GM12865 (cell line): ENCODE measurements at regions not wholly inside any gene's neighbourhood (a gene's known extent, or its start where the extent isn't known, plus 50 kb on each side); places are given as distances from the start of the nearest gene placed in this dataset.

Experiments used
- DNase-seq: peaks from one replicate; pipeline ENCODE4 v3.0.0; 2010; ENCODE audit warnings: low read depth
- H3K4me3 ChIP-seq: 2 replicates; pipeline ENCODE4 v1.5.1; 2011; ENCODE audit warnings: mild to moderate bottlenecking, low read depth, low read length, control low read depth
- CTCF ChIP-seq: IDR thresholded peaks from 2 replicates; pipeline ENCODE4 v1.5.1; 2011; ENCODE audit warnings: low read length, control low read depth, low read depth, inconsistent platforms; ENCODE audit not compliant: insufficient read depth; ENCODE audit errors: missing control alignments

- no peak overlapping the region for H3K4me3 ChIP-seq
- DNase-seq, result no peak
- no peak for TF ChIP-seq CTCF
Measured at GRCh38 chr14:22456998-22457594, 131.9 kb downstream of the DAD1 start.

- H3K4me3 ChIP-seq, result no peak overlapping the region
- DNase-seq, result no peak
- no peak for TF ChIP-seq CTCF
Measured at GRCh38 chr14:22456421-22456820, 132.6 kb downstream of the DAD1 start.

- no peak for DNase-seq
- H3K4me3 ChIP-seq, result no peak overlapping the region
- TF ChIP-seq CTCF, result no peak
Measured at GRCh38 chr14:22452330-22452729, 136.7 kb downstream of the DAD1 start.

GRCh38 chr14:22450266-22450665, 138.8 kb downstream of the DAD1 start:
- no peak for DNase-seq
- H3K4me3 ChIP-seq, result no peak overlapping the region
- TF ChIP-seq CTCF, result no peak

- H3K4me3 ChIP-seq, result no peak overlapping the region
- TF ChIP-seq CTCF, result no peak
- no peak for DNase-seq
Measured at GRCh38 chr14:22449600-22449905, 139.5 kb downstream of the DAD1 start.

GRCh38 chr14:22448905-22449599, 140.0 kb downstream of the DAD1 start:
- DNase-seq, result peak; percentile 72
- peak overlapping the region; percentile 29 for H3K4me3 ChIP-seq
- no peak for TF ChIP-seq CTCF
